ENCODE measurements at regions not wholly inside any gene's neighbourhood (a gene's known extent, or its start where the extent isn't known, plus 50 kb on each side); places are given as distances from the start of the nearest gene placed in this dataset.

DNA sequence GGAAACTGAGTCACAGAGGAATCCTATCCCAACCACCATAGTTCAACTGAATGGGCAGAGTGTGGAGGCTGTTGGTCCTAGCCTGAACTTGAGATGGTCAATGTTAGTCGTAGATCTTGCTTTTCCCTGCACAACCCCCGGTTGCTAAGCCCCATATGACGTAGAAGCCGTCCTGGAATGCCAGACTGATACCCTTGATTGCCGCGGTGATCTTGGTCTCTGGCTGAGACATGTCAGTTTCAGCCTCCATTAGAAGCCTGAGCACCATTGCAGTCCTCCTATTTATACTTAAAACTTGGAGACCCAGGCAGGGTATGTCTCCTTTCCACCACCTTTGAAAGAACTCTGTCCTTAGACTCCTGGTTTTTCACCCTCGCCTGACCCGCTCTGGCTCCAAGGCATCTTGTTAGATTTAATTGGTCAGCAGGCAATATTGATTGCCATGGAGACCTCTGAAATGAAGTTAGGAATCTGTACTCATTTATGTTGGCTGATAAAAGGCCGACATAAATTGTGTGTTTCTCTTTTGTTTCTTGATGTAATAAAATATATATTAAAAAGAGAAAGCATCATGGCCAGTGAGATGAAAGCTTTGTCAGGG, 53.4 kb downstream of the RPLP1 start:
- no peak for DNase-seq

GRCh38 chr15:69508659-69509058, 56.0 kb downstream of the RPLP1 start:
- DNase-seq: no peak

- no peak for DNase-seq
Observed at GRCh38 chr15:69509131-69509530, 56.5 kb downstream of the RPLP1 start.

DNA sequence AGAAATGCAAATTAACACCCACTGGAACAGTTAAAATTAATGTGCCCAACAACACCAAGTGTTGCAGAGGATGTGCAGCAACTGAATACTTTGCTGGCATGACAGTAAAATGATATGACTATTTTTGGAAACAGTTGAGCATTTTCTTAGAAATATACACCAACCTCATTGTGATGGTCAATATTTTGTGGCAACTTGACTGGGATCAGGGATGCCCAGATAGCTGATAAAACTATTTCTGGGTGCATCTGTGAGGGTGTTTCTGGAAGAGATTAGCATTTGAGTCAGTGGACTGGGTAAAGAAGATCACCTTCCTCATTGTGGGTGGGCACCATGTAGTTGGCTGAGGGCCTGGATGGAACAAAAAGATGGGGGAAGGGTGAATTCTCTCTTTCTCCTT, 57.9 kb downstream of the RPLP1 start:
- no peak for DNase-seq

GRCh38 chr15:69511015-69511414, 58.4 kb downstream of the RPLP1 start:
- no peak for DNase-seq

DNA sequence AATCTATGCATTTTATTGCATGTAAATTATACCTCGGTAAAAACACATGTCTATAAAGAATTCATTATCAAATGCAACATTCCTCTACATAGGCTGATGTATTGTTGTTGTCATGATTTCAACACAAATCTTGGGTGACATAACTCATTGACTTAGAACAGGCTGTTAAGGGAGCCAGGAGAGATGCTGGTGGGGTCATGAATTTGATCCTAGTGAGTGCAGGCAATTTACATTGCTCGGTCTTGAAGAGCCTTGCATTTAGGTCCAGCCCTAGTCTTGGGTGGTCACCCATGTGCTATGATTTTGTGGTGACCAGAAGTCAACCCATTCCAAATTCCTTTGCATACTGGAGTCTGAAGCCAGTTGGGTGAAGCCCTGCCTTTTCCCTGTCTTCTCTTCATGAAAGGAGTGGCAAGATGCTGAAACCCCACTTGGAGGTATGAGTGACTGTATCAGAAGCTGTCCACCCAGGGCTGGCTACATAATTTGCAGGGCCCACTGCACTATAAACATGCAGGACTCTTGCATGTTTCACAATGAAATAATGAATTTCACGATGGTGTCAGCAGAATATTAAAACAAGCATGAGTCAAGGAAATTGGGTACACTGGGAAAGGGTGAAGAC, 59.2 kb downstream of the RPLP1 start:
- no peak for DNase-seq

GRCh38 chr15:69513450-69513960, 60.9 kb downstream of the RPLP1 start:
- DNase-seq: no peak

- no peak for DNase-seq
Observed at GRCh38 chr15:69513986-69514385, 61.4 kb downstream of the RPLP1 start.

DNA sequence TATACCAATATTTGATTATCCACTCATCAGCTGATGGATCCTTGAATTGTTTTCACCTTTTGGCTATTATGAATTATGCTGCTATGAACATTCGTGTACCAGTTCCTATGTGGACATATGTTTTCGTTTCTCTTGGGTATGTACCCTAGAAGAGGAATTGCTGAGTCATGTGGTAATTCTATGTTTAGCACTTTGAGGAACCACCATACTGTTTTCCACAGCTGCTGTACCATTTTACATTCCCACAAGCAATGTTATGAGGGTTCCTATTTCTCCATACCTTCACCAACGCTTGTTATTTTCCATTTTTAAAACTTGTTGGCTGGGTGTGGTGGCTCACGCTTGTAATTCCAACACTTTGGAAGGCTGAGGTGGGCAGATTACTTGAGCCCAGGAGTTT, 62.9 kb downstream of the RPLP1 start:
- DNase-seq: no peak

DNA sequence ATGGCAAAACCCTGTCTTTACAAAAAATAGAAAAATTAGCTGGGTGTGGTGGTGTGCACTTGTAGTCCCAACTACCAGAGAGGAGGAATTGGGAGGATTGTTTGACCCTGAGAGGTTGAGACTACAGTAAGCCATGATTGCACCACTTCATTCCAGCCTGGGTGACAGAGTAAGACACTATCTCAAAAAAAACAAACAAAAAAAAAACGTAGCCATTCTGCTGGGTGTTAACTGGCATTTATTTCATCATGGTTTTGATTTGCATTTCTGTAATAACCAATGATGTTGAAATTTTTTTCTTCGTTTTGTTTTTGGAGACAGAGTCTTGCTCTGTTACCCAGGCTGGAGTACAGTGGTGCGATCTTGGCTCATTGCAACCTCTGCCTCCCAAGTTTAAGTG, 63.3 kb downstream of the RPLP1 start:
- DNase-seq: no peak

DNA sequence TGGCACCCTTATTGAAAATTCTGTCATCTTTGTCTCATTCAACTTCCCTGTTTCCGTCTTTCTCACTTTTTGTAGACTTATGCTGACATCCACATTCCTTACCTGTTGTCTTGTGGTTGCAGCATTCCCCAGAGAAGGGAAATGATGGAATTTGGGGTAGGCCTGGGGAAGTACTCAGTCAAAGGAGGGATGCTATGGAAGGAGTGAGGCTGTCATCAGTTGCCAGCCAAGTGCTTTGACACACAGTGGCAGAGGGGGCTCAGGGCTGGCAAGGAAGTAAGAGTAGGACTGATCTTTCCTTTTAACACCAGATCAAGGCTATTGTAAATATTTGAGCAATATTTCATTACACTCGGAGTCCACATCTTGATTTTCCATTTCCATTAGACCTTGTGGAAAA, 64.4 kb downstream of the RPLP1 start:
- DNase-seq: no peak

DNA sequence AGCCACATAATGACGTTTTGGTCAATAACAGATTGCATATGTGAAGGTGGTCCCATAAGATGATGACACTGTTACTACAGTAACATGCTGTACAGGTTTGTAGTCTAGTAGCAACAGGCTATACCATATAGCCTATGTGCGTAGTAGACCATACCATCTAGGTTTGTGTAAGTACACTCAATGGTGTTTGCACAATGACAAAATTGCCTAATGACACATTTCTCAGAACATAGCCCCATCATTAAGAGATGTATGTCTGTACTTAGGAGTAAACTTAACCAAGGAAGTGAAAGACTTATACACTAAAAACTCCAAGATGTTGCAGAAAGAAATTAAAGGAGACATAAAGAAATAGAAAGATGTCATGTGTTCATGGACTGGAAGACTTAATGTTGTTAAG, 66.2 kb downstream of the RPLP1 start:
- DNase-seq: no peak

- no peak for DNase-seq
Observed at GRCh38 chr15:69520067-69520466, 67.4 kb downstream of the RPLP1 start.

DNA sequence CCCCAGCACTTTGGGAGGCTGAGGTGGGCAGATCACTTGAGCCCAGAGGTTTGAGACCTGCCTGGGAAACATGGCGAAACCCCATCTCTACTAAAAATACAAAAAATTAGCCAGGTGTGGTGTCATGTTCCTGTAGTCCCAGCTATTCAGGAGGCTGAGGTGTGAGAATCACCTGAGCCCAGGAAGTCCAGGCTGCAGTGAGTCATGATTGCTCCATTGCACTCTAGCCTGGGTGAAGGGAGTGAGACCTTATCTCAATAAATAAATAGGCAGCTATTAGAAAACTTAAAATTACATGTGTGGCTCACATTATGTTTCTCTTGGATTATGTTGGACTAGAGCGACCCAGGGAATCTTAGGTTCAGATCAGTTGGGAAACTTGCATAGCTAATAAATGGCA, 69.7 kb downstream of the RPLP1 start:
- no peak for DNase-seq

DNA sequence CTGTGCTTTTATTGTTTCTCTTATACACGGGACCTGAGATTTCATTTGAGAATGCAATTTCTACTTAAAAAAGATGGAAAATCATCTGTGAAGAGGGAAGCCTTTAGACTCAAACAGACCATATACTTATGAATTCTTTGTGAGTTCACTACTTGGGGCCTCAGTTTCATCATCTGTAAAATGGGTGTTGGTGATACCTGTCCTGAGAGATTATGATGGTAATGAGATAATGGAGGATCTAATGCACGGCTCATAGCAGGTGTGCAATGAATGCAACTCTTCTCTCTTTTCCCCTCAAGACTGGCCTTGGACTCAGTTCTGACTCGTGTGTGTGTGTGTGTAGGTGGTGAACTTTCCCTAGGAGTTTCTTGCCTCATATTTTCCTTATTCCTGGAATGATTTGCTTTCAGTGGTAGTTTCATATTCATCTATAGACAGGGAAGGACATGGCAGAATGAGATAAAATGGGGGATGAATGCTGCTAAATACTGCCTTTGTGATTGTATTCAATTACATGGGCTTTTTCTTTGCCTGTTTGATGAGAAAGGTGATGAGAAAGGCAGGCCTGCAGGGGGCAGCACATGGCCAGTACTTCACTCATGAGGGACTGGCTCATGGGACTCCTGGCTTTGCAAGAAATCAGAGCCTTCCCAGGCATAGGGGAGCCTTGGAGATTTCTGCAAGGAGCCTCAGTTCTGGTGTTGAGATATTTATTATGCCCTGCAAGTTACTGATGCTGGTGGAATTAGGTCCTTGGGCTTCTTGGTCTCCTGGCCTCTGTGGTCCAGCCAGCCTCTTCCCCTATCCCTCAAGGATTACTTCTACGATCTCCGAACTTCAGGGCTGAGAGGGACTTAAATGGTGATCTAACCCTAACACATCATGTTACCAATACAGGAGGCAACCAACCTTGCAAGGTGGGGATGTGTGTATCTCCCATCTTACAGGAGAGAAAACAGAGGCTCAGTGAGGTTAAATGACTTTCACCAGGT, 70.7 kb downstream of the RPLP1 start:
- peak; percentile 59 for DNase-seq

GRCh38 chr15:69524296-69524695, 71.7 kb downstream of the RPLP1 start:
- no peak for DNase-seq

DNA sequence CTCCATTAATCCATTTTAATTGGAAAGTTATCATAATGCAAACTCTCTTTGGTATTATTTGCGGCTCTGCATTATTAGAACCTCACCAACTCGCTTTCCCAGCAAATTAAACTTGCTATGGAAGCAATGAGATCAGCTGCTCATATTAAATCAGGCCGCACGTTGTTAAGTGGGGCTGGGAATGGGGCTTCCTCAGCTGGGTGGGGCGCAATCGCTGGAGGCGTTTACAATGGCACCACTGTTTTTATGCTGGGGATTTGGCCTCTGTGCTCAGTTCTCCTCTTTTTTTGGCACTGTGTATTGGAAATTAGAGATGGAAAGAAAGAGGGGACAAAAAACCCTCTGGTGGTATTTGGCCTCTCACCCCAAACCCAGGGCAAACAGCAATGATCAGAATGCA, 72.2 kb downstream of the RPLP1 start:
- DNase-seq: no peak

DNA sequence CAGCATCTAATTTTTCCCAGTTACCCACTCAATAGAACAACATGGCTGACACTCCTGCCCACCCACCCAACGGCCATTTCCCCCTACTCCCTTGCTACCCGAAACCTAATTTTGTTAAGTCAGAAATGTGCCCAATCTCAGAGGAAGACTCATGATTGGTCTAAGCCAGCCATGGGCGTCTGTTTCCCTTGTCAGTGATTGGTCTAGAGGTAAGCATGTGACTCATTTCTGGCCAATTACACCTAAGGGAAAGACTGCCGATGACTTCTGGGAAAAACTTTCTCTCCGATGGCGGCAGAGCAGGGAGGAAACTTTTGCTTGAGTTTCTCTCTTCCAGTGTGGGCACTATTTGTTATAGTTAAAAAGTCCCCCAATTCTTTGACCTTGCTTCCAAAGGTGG, 72.9 kb downstream of the RPLP1 start:
- DNase-seq: no peak

DNA sequence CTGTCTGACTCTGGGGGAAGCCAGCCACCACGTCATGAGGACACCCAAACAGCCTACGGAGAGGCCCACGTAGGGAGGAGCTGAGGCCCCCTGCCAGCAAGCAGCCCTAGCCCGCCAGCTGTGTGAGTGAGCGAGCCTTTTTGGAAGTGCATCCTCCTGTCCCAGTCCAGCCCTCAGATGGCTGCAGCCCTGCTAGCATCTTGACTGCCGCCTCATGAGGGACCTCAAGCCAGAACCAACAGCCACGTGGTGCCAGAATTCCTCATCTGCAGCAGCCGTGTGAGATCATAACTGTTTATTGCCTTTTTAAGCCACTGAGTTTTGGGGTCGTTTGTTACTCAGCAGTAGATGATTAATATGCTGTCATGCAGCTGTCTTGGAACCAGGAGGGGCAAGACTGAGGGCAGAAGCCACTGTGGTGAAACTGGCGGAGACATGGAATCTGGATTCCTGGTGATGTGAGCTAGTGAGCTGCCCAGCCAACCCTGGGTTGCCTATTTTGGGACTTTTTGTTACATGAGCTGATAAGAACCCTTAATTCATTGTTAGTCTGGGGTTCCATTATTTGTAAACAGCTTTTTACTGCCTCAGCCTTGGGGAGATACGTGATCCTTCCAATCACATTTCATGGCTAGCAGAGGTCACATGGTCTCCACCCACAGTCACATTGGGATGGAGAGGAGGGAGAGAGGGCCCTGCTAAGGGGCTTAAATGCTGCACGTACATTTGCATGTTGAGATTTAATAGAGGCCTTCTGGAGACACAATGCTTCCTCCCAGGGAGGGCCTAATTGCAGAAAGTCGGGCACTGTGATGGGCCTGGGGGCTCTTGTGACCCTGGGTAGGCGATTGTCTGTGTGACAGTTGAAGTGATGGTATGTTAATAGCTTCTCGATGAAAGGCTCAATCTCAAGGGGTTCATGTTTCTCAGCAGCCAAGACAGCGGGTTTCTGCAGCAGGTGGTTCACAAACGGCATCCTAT, 73.8 kb downstream of the RPLP1 start:
- DNase-seq: no peak

DNA sequence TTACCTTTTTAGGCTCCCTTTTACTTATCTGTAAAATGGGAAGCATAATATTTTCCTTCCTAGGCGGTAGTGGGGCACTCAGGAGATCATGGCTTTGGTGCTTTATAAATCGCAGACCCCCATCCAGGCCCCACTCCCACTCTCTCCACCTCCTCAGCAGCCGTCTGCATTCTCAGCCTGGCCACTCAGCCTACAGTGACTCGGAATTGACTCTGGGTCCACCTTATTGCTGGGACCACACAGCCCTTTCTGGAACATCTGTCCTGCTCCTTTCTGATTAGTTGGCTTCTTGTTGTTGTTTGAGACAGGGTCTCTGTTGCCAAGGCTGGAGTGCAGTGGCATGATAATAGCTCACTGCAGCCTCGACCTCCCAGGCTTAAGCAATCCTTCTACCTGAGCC, 76.5 kb downstream of the RPLP1 start:
- DNase-seq: no peak

DNA sequence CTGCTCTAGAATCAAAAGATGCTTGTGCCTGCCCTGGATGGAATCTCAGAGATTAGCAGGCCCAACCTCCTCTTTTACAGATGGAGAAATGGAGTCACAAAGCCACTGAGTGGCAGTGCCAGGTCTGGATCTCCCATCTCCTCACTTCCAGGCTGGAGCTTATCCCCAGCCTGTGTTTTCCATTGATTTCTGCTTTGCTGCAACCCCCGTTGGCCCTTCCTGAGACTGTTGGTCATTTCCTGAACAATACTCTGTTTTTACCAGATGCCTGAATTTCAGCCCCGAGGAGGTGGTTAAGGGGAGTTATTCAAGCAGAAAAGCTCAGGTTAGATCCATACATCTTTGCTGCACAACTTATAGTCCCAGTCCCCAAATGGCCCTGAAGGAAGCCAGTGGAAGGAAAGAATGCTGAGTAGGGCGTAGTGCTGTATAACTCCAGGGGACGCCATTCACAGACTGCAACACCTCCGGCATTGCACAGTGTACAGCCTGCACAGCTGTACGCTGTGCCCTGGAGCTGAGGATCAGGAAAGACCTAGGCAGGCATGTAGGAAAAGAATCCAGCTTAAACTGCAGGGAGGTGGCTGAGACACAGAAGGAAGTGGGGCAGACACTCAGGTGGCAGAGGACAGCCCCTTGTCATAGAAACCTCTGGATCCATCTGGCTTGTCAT, 77.5 kb downstream of the RPLP1 start:
- no peak for DNase-seq

Measured in amniotic stem cell (primary cell).